CD4-positive, alpha-beta T cell (primary cell): ENCODE measurements at regions not wholly inside any gene's neighbourhood (a gene's known extent, or its start where the extent isn't known, plus 50 kb on each side); places are given as distances from the start of the nearest gene placed in this dataset.

ENCODE experiments used
- ATAC-seq: fragments of 200-7000 bp; cut with Tn5 transposase; one replicate; pipeline ENCODE4 v1.10.0; 2022; ENCODE audit warnings: mild to moderate bottlenecking; ENCODE audit not compliant: poor library complexity
- CTCF ChIA-PET: fragments of 350-600 bp; sonication (Branson Sonifier 250); formaldehyde crosslinking; loops from one replicate; lab custom pipeline; 2021; ENCODE audit warnings: antibody characterized with exemption, inconsistent platforms; lab: Charles Lee
- POLR2A ChIA-PET: fragments of 350-600 bp; sonication (Branson Sonifier 250); formaldehyde crosslinking; loops from one replicate; lab custom pipeline; 2021; ENCODE audit warnings: antibody characterized with exemption, inconsistent platforms; lab: Charles Lee
- DNase-seq, 14 experiments: peaks; one replicate each; pipeline ENCODE4 v3.0.0-alpha.2; 2013 to 2020; ENCODE audit warnings: mixed read lengths in 2 of 14
- H3K27ac ChIP-seq, 2 donors: one replicate each; pipeline versions ENCODE4 v1.5.1 to v1.7.0; 2013; ENCODE audit warnings: low read length in 2 of 2, low read depth in 1 of 2, mild to moderate bottlenecking in 1 of 2
- H3K27me3 ChIP-seq, 2 experiments: 1 replicate in 1 of 2; 2 replicates in 1 of 2; pipeline versions ENCODE4 v1.6.1 to v1.7.0; 2013; ENCODE audit warnings: low read length in 2 of 2, control low read depth in 1 of 2, mild to moderate bottlenecking in 1 of 2, moderate library complexity in 1 of 2; ENCODE audit not compliant: insufficient read depth in 2 of 2, control insufficient read depth in 1 of 2
- H3K36me3 ChIP-seq: one replicate; pipeline ENCODE4 v1.6.1; 2013; ENCODE audit warnings: low read length, control low read depth; ENCODE audit not compliant: insufficient read depth
- H3K4me1 ChIP-seq: one replicate; pipeline ENCODE4 v1.6.1; 2013; ENCODE audit warnings: low read length, control low read depth; ENCODE audit not compliant: insufficient read depth
- H3K4me3 ChIP-seq: one replicate; pipeline ENCODE4 v1.5.1; 2013; ENCODE audit warnings: mild to moderate bottlenecking, low read length, moderate library complexity
- H3K9me3 ChIP-seq, 2 experiments: 1 replicate in 1 of 2; 2 replicates in 1 of 2; pipeline versions ENCODE4 v1.6.1 to v1.7.0; 2013; ENCODE audit warnings: low read length in 2 of 2, mild to moderate bottlenecking in 2 of 2, control low read depth in 1 of 2, moderate library complexity in 1 of 2; ENCODE audit not compliant: control insufficient read depth in 1 of 2, insufficient read depth in 1 of 2
- H3K27ac Mint-ChIP-seq: one replicate; pipeline ENCODE4 v1.8.0; 2020; ENCODE audit warnings: mixed read lengths
- H3K27me3 Mint-ChIP-seq: one replicate; pipeline ENCODE4 v1.8.0; 2021; ENCODE audit warnings: mixed read lengths
- H3K36me3 Mint-ChIP-seq: one replicate; pipeline ENCODE4 v1.8.0; 2021; ENCODE audit warnings: low read depth, mixed read lengths
- H3K4me1 Mint-ChIP-seq: one replicate; pipeline ENCODE4 v1.8.0; 2021; ENCODE audit warnings: low read depth, mixed read lengths
- H3K4me3 Mint-ChIP-seq: one replicate; pipeline ENCODE4 v1.8.0; 2020; ENCODE audit warnings: mild to moderate bottlenecking, mixed read lengths
- H3K9me3 Mint-ChIP-seq: one replicate; pipeline ENCODE4 v1.8.0; 2020; ENCODE audit warnings: mixed read lengths
- CTCF ChIP-seq: fragments of 200-600 bp; IDR thresholded peaks from one replicate; pipeline ENCODE4 v1.8.0; 2022; ENCODE audit warnings: antibody characterized with exemption, mild to moderate bottlenecking
- intact Hi-C, 2 experiments: fragments of 100-400 bp; cut with DNase I in 1 of 2; cut with micrococcal nuclease in 1 of 2; formaldehyde crosslinking; loops; one replicate each; pipeline versions ENCODE4 v1.15.1 to v1.9.0; 2023 to 2025; cut with DNase I, micrococcal nuclease

GRCh38 chr4:58941286-58941685 is 1831.1 kb upstream of the IGFBP7 start:
- Histone ChIP-seq H3K36me3 (no peaks in the 10 kb centered on the region), H3K4me3 (no peak overlapping the region), H3K27me3 (no peaks in the 10 kb centered on the region), H3K9me3 (no peaks in the 10 kb centered on the region), H3K27ac (no peak overlapping the region), H3K4me1 (no peaks in the 10 kb centered on the region)
- intact Hi-C loops, result no loop called here
- no peak for TF ChIP-seq CTCF
- Mint-ChIP-seq H3K27me3 (no peaks in the 10 kb centered on the region), H3K36me3 (no peaks in the 10 kb centered on the region), H3K9me3 (peaks cover 12% of the 10 kb centered on the region), H3K4me3 (no peak overlapping the region), H3K27ac (no peak overlapping the region), H3K4me1 (no peaks in the 10 kb centered on the region)
- POLR2A ChIA-PET, result no interaction called here
- ATAC-seq (no peak), DNase-seq (no peak)
- CTCF ChIA-PET, result no interaction called here

GRCh38 chr4:58953575-58953974 is 1843.4 kb upstream of the IGFBP7 start:
- no peaks in the 10 kb centered on the region for H3K4me1 Mint-ChIP-seq
- CTCF ChIA-PET, result no interaction called here
- POLR2A ChIA-PET, result no interaction called here
- no peaks in the 10 kb centered on the region for H3K27me3 Mint-ChIP-seq
- no peak for TF ChIP-seq CTCF
- H3K4me1 ChIP-seq, result no peaks in the 10 kb centered on the region
- H3K36me3 Mint-ChIP-seq, result no peaks in the 10 kb centered on the region
- DNase-seq, result no peak
- no peak overlapping the region for H3K4me3 Mint-ChIP-seq
- H3K4me3 ChIP-seq, result no peak overlapping the region
- peaks cover 0 to 3% of the 10 kb centered on the region in 2 experiments for H3K9me3 ChIP-seq
- no peak for ATAC-seq
- H3K27ac Mint-ChIP-seq, result no peak overlapping the region
- H3K36me3 ChIP-seq, result no peaks in the 10 kb centered on the region
- no peak overlapping the region for H3K27ac ChIP-seq
- intact Hi-C loops, result no loop called here
- H3K27me3 ChIP-seq, result no peaks in the 10 kb centered on the region
- H3K9me3 Mint-ChIP-seq, result peaks cover 6% of the 10 kb centered on the region

GRCh38 chr4:58957711-58958110 is 1847.5 kb upstream of the IGFBP7 start:
- DNase-seq, result no peak
- no peak overlapping the region for H3K27ac Mint-ChIP-seq
- H3K27me3 Mint-ChIP-seq, result no peaks in the 10 kb centered on the region
- no peaks in the 10 kb centered on the region for H3K9me3 ChIP-seq
- no peak overlapping the region for H3K4me3 ChIP-seq
- intact Hi-C loops, result no loop called here
- no peaks in the 10 kb centered on the region for H3K4me1 ChIP-seq
- H3K9me3 Mint-ChIP-seq, result peaks cover 6% of the 10 kb centered on the region
- CTCF ChIA-PET, result no interaction called here
- no peak overlapping the region for H3K27ac ChIP-seq
- H3K27me3 ChIP-seq, result no peaks in the 10 kb centered on the region
- no peak overlapping the region for H3K4me3 Mint-ChIP-seq
- no peak for TF ChIP-seq CTCF
- POLR2A ChIA-PET, result no interaction called here
- H3K36me3 Mint-ChIP-seq, result no peaks in the 10 kb centered on the region
- H3K4me1 Mint-ChIP-seq, result no peaks in the 10 kb centered on the region
- ATAC-seq, result no peak
- H3K36me3 ChIP-seq, result no peaks in the 10 kb centered on the region
